Natural killer cell (primary cell): ENCODE measurements at regions not wholly inside any gene's neighbourhood (a gene's known extent, or its start where the extent isn't known, plus 50 kb on each side); places are given as distances from the start of the nearest gene placed in this dataset.

Source experiments
- ATAC-seq, 3 donors: fragments of 150-1000 bp in 2 of 3; fragments of 200-7000 bp in 1 of 3; cut with Tn5 transposase; 1 replicate in 1 of 3; 2 replicates in 2 of 3; pipeline ENCODE4 v1.10.0; 2021; ENCODE audit warnings: mild to moderate bottlenecking in 2 of 3, moderate library complexity in 2 of 3
- DNase-seq, 2 donors: peaks; one replicate each; pipeline versions ENCODE4 v3.0.0 to v3.0.0-alpha.2; 2013 to 2021; ENCODE audit warnings: mixed read lengths in 1 of 2
- H3K27ac ChIP-seq: one replicate; pipeline ENCODE4 v1.5.1; 2013; ENCODE audit warnings: mild to moderate bottlenecking, low read length
- H3K27me3 ChIP-seq: one replicate; pipeline ENCODE4 v1.6.1; 2013; ENCODE audit warnings: low read length; ENCODE audit not compliant: control insufficient read depth, insufficient read depth
- H3K36me3 ChIP-seq: one replicate; pipeline ENCODE4 v1.6.1; 2013; ENCODE audit warnings: low read length; ENCODE audit not compliant: control insufficient read depth, insufficient read depth
- H3K4me1 ChIP-seq: one replicate; pipeline ENCODE4 v1.6.1; 2013; ENCODE audit warnings: low read length; ENCODE audit not compliant: control insufficient read depth, insufficient read depth
- H3K4me3 ChIP-seq: one replicate; pipeline ENCODE4 v1.5.1; 2013; ENCODE audit warnings: low read length
- H3K9me3 ChIP-seq: one replicate; pipeline ENCODE4 v1.6.1; 2013; ENCODE audit warnings: low read length; ENCODE audit not compliant: control insufficient read depth, insufficient read depth
- H3K27ac Mint-ChIP-seq, 2 donors: one replicate each; pipeline ENCODE4 v1.8.0; 2022; ENCODE audit warnings: mild to moderate bottlenecking in 2 of 2, mixed read lengths in 2 of 2, moderate library complexity in 1 of 2
- H3K27me3 Mint-ChIP-seq, 2 donors: one replicate each; pipeline ENCODE4 v1.8.0; 2022; ENCODE audit warnings: low read depth in 2 of 2, mixed read lengths in 2 of 2
- H3K36me3 Mint-ChIP-seq: one replicate; pipeline ENCODE4 v1.8.0; 2022; ENCODE audit warnings: mixed read lengths
- H3K4me1 Mint-ChIP-seq, 2 donors: one replicate each; pipeline ENCODE4 v1.8.0; 2022; ENCODE audit warnings: mixed read lengths in 2 of 2
- H3K4me3 Mint-ChIP-seq: one replicate; pipeline ENCODE4 v1.8.0; 2022; ENCODE audit warnings: mild to moderate bottlenecking, moderate library complexity, mixed read lengths
- H3K9me3 Mint-ChIP-seq, 2 donors: one replicate each; pipeline ENCODE4 v1.8.0; 2022; ENCODE audit warnings: mixed read lengths in 2 of 2
- CTCF ChIP-seq: fragments of 200-600 bp; IDR thresholded peaks from one replicate; pipeline ENCODE4 v1.8.0; 2022; ENCODE audit warnings: antibody characterized with exemption
- WGBS: methylation state at CpG from one replicate; pipeline ENCODE4 v1.1.7; 2013; ENCODE audit warnings: missing lambda C conversion rate; ENCODE audit not compliant: insufficient coverage; 5-methylcytosine and 5-hydroxymethylcytosine counted together
- intact Hi-C: fragments of 100-400 bp; cut with micrococcal nuclease; formaldehyde crosslinking; loops from one replicate; pipeline ENCODE4 v1.14.2; 2022

GRCh38 chr9:85212887-85213286 is 528.9 kb downstream of the AGTPBP1 start:
- Mint-ChIP-seq H3K9me3 (peaks cover 0 to 3% of the 10 kb centered on the region in 2 donors), H3K36me3 (no peaks in the 10 kb centered on the region), H3K4me3 (no peak overlapping the region), H3K27me3 (peaks cover 38 to 53% of the 10 kb centered on the region in 2 donors), H3K27ac (no peak overlapping the region), H3K4me1 (no peaks in the 10 kb centered on the region)
- no peak for TF ChIP-seq CTCF
- no peaks in the 10 kb centered on the region for H3K9me3 ChIP-seq
- no peaks in the 10 kb centered on the region for H3K27me3 ChIP-seq
- intact Hi-C loops = no loop called here
- H3K36me3 ChIP-seq = no peaks in the 10 kb centered on the region
- H3K4me3 ChIP-seq = no peak overlapping the region
- WGBS = 88% methylated on average over 1 of the region's 2 CpGs
- DNase-seq (no peak), ATAC-seq (no peak)
- no peaks in the 10 kb centered on the region for H3K4me1 ChIP-seq
- H3K27ac ChIP-seq = no peak overlapping the region

GRCh38 chr9:85212209-85212608 is 529.5 kb downstream of the AGTPBP1 start:
- H3K4me1 ChIP-seq = no peaks in the 10 kb centered on the region
- TF ChIP-seq CTCF = no peak
- H3K4me3 ChIP-seq = no peak overlapping the region
- Mint-ChIP-seq H3K4me1 (no peaks in the 10 kb centered on the region), H3K36me3 (no peaks in the 10 kb centered on the region), H3K27me3 (peaks cover 35 to 57% of the 10 kb centered on the region in 2 donors), H3K9me3 (peaks cover 0 to 3% of the 10 kb centered on the region in 2 donors), H3K27ac (no peak overlapping the region), H3K4me3 (no peak overlapping the region)
- H3K27ac ChIP-seq = no peak overlapping the region
- H3K27me3 ChIP-seq = no peaks in the 10 kb centered on the region
- intact Hi-C loops = no loop called here
- DNase-seq (no peak), ATAC-seq (no peak)
- H3K9me3 ChIP-seq = no peaks in the 10 kb centered on the region
- 88% methylated on average over 3 of the region's 4 CpGs for WGBS
- H3K36me3 ChIP-seq = no peaks in the 10 kb centered on the region

GRCh38 chr9:85208666-85209065 is 533.1 kb downstream of the AGTPBP1 start:
- no peaks in the 10 kb centered on the region for H3K9me3 ChIP-seq
- H3K4me1 Mint-ChIP-seq = no peaks in the 10 kb centered on the region
- H3K4me3 Mint-ChIP-seq = no peak overlapping the region
- no peaks in the 10 kb centered on the region for H3K4me1 ChIP-seq
- WGBS = 71% methylated on average over 1 of the region's 1 CpG
- no peak overlapping the region for H3K27ac Mint-ChIP-seq
- ATAC-seq = no peak
- H3K36me3 ChIP-seq = no peaks in the 10 kb centered on the region
- H3K4me3 ChIP-seq = no peak overlapping the region
- intact Hi-C loops = no loop called here
- H3K27me3 ChIP-seq = no peaks in the 10 kb centered on the region
- H3K27me3 Mint-ChIP-seq = peaks cover 13 to 29% of the 10 kb centered on the region in 2 donors
- no peak for DNase-seq
- no peak for TF ChIP-seq CTCF
- H3K27ac ChIP-seq = no peak overlapping the region
- H3K9me3 Mint-ChIP-seq = no peaks in the 10 kb centered on the region
- H3K36me3 Mint-ChIP-seq = no peaks in the 10 kb centered on the region

- H3K9me3 ChIP-seq = no peaks in the 10 kb centered on the region
- 86% methylated on average over 3 of the region's 3 CpGs for WGBS
Observed at GRCh38 chr9:85204176-85204575, 534.6 kb downstream of the NTRK2 start.

More at GRCh38 chr9:85204176-85204575, 534.6 kb downstream of the NTRK2 start:
- ATAC-seq = no peak
- no peak for TF ChIP-seq CTCF
- no peak overlapping the region for H3K27ac ChIP-seq
- H3K9me3 Mint-ChIP-seq = no peaks in the 10 kb centered on the region
- no peak for DNase-seq
- no peaks in the 10 kb centered on the region for H3K36me3 Mint-ChIP-seq
- H3K4me3 Mint-ChIP-seq = no peak overlapping the region
- H3K27me3 ChIP-seq = no peaks in the 10 kb centered on the region
- no peak overlapping the region for H3K4me3 ChIP-seq
- H3K4me1 Mint-ChIP-seq = no peaks in the 10 kb centered on the region
- no peak overlapping the region for H3K27ac Mint-ChIP-seq
- intact Hi-C loops = no loop called here
- H3K36me3 ChIP-seq = no peaks in the 10 kb centered on the region
- H3K27me3 Mint-ChIP-seq = peaks cover 0 to 19% of the 10 kb centered on the region in 2 donors
- no peaks in the 10 kb centered on the region for H3K4me1 ChIP-seq
